ENCODE measurements at regions not wholly inside any gene's neighbourhood (a gene's known extent, or its start where the extent isn't known, plus 50 kb on each side); places are given as distances from the start of the nearest gene placed in this dataset.
"Not testable (repeated sequence)": the region's sequence is repeated elsewhere in the genome, so short reads cannot be mapped to it uniquely, and the experiment has no call there.

GRCh38 chr7:89857053-89857452, 297.2 kb upstream of the STEAP1 start:
- CTCF ChIA-PET, POLR2A ChIA-PET: not testable (repeated sequence)

- ChIA-PET CTCF (no interaction called here), POLR2A (no interaction called here)
Observed at GRCh38 chr7:89857767-89858166, 296.5 kb upstream of the STEAP1 start.

- POLR2A ChIA-PET = no interaction called here
- CTCF ChIA-PET = no interaction called here
Observed at GRCh38 chr7:89887489-89887888, 266.8 kb upstream of the STEAP1 start.

GRCh38 chr7:89908736-89909135, 245.5 kb upstream of the STEAP1 start:
- ChIA-PET CTCF (no interaction called here), POLR2A (no interaction called here)

GRCh38 chr7:89914711-89915110, 239.6 kb upstream of the STEAP1 start:
- ChIA-PET CTCF (no interaction called here), POLR2A (no interaction called here)

GRCh38 chr7:89926194-89926593, 228.1 kb upstream of the STEAP1 start:
- POLR2A ChIA-PET = no interaction called here
- CTCF ChIA-PET = no interaction called here

GRCh38 chr7:89926701-89927100, 227.6 kb upstream of the STEAP1 start:
- CTCF ChIA-PET = no interaction called here

GRCh38 chr7:89927762-89928161, 226.5 kb upstream of the STEAP1 start:
- ChIA-PET POLR2A (no interaction called here), CTCF (no interaction called here)

More at GRCh38 chr7:89926701-89927100, 227.6 kb upstream of the STEAP1 start:
- POLR2A ChIA-PET = no interaction called here

- CTCF ChIA-PET = no interaction called here
- POLR2A ChIA-PET = no interaction called here
Observed at GRCh38 chr7:89928451-89928850, 225.8 kb upstream of the STEAP1 start.

GRCh38 chr7:89934101-89934500, 220.2 kb upstream of the STEAP1 start:
- CTCF ChIA-PET = no interaction called here

GRCh38 chr7:89943525-89944050, 210.7 kb upstream of the STEAP1 start:
- ChIA-PET POLR2A (no interaction called here), CTCF (no interaction called here)

More at GRCh38 chr7:89934101-89934500, 220.2 kb upstream of the STEAP1 start:
- POLR2A ChIA-PET = no interaction called here

- ChIA-PET CTCF (no interaction called here), POLR2A (no interaction called here)
Observed at GRCh38 chr7:89958525-89959068, 195.7 kb upstream of the STEAP1 start.

GRCh38 chr7:89966067-89966664, 188.1 kb upstream of the STEAP1 start:
- CTCF ChIA-PET = no interaction called here
- POLR2A ChIA-PET = no interaction called here

- ChIA-PET CTCF (no interaction called here), POLR2A (no interaction called here)
Observed at GRCh38 chr7:89975577-89975976, 178.7 kb upstream of the STEAP1 start.

GRCh38 chr7:89987665-89988064, 166.6 kb upstream of the STEAP1 start:
- ChIA-PET POLR2A (no interaction called here), CTCF (no interaction called here)

GRCh38 chr7:89988074-89988473, 166.2 kb upstream of the STEAP1 start:
- CTCF ChIA-PET = no interaction called here
- POLR2A ChIA-PET = no interaction called here

- ChIA-PET POLR2A (no interaction called here), CTCF (no interaction called here)
Observed at GRCh38 chr7:89989454-89989853, 164.8 kb upstream of the STEAP1 start.

GRCh38 chr7:89994483-89994882, 159.8 kb upstream of the STEAP1 start:
- ChIA-PET CTCF (no interaction called here), POLR2A (no interaction called here)

- ChIA-PET CTCF (no interaction called here), POLR2A (no interaction called here)
Observed at GRCh38 chr7:89998554-89998953, 155.7 kb upstream of the STEAP1 start.

- CTCF ChIA-PET = no interaction called here
- POLR2A ChIA-PET = no interaction called here
Observed at GRCh38 chr7:90005836-90006235, 148.4 kb upstream of the STEAP1 start.

- POLR2A ChIA-PET = no interaction called here
- CTCF ChIA-PET = no interaction called here
Observed at GRCh38 chr7:90007001-90007654, 147.1 kb upstream of the STEAP1 start.

- ChIA-PET CTCF (no interaction called here), POLR2A (no interaction called here)
Observed at GRCh38 chr7:90007831-90008230, 146.4 kb upstream of the STEAP1 start.

Data from activated CD8-positive, alpha-beta memory T cell treated with anti-CD3 and anti-CD28 coated beads for 36 hours (primary cell).